ENCODE measurements at regions not wholly inside any gene's neighbourhood (a gene's known extent, or its start where the extent isn't known, plus 50 kb on each side); places are given as distances from the start of the nearest gene placed in this dataset.

GRCh38 chr3:73680391-73681095, 55.8 kb upstream of the PDZRN3 start:
- Mint-ChIP-seq H3K27me3 (ENCODE audit: low read depth) (no peaks in the 10 kb centered on the region), H3K27ac (no peak overlapping the region), H3K4me3 (no peak overlapping the region), H3K9me3 (0 out of 2 replicates have a peak, but pooled peaks cover 3% of the 10 kb centered on the region), H3K4me1 (peaks cover 39% of the 10 kb centered on the region), H3K36me3 (no peaks in the 10 kb centered on the region)
- POLR2A ChIA-PET = no interaction called here
- TF ChIP-seq FOXK1 (CRISPR knock-in tag; IDR thresholded peaks at IDR 0.05) = no peak
- TF ChIP-seq ZNF121 (CRISPR knock-in tag; IDR thresholded peaks at IDR 0.05) = no peak
- TF ChIP-seq, protein P1, sequence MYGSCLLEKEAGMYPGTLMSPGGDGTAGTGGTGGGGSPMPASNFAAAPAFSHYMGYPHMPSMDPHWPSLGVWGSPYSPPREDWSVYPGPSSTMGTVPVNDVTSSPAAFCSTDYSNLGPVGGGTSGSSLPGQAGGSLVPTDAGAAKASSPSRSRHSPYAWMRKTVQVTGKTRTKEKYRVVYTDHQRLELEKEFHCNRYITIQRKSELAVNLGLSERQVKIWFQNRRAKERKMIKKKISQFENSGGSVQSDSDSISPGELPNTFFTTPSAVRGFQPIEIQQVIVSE (CRISPR knock-in tag; IDR thresholded peaks at IDR 0.05; ENCODE audit: borderline replicate concordance) = no peak
- no peak for TF ChIP-seq ZNF671 (CRISPR knock-in tag; IDR thresholded peaks at IDR 0.05)
- TF ChIP-seq JUN (CRISPR knock-in tag; IDR thresholded peaks at IDR 0.05) = no peak
- no peak for TF ChIP-seq CBFB (CRISPR knock-in tag; IDR thresholded peaks at IDR 0.05; ENCODE audit: low read depth)
- no peak for TF ChIP-seq RELA (CRISPR knock-in tag; IDR thresholded peaks at IDR 0.05; ENCODE audit: borderline replicate concordance)
- TF ChIP-seq AR (CRISPR knock-in tag; IDR thresholded peaks at IDR 0.05) = no peak
- TF ChIP-seq NR1H2 (CRISPR knock-in tag; IDR thresholded peaks at IDR 0.05) = no peak
- TF ChIP-seq, protein P2, sequence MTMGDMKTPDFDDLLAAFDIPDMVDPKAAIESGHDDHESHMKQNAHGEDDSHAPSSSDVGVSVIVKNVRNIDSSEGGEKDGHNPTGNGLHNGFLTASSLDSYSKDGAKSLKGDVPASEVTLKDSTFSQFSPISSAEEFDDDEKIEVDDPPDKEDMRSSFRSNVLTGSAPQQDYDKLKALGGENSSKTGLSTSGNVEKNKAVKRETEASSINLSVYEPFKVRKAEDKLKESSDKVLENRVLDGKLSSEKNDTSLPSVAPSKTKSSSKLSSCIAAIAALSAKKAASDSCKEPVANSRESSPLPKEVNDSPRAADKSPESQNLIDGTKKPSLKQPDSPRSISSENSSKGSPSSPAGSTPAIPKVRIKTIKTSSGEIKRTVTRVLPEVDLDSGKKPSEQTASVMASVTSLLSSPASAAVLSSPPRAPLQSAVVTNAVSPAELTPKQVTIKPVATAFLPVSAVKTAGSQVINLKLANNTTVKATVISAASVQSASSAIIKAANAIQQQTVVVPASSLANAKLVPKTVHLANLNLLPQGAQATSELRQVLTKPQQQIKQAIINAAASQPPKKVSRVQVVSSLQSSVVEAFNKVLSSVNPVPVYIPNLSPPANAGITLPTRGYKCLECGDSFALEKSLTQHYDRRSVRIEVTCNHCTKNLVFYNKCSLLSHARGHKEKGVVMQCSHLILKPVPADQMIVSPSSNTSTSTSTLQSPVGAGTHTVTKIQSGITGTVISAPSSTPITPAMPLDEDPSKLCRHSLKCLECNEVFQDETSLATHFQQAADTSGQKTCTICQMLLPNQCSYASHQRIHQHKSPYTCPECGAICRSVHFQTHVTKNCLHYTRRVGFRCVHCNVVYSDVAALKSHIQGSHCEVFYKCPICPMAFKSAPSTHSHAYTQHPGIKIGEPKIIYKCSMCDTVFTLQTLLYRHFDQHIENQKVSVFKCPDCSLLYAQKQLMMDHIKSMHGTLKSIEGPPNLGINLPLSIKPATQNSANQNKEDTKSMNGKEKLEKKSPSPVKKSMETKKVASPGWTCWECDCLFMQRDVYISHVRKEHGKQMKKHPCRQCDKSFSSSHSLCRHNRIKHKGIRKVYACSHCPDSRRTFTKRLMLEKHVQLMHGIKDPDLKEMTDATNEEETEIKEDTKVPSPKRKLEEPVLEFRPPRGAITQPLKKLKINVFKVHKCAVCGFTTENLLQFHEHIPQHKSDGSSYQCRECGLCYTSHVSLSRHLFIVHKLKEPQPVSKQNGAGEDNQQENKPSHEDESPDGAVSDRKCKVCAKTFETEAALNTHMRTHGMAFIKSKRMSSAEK (CRISPR knock-in tag; IDR thresholded peaks at IDR 0.05; ENCODE audit: borderline replicate concordance) = no peak
- no peak for TF ChIP-seq ZNF317 (CRISPR knock-in tag; IDR thresholded peaks at IDR 0.05; ENCODE audit: borderline replicate concordance, low read depth)
- no peak for TF ChIP-seq ZNF416 (CRISPR knock-in tag; IDR thresholded peaks at IDR 0.05)
- ATAC-seq = no peak
- no peak for DNase-seq (ENCODE audit: low spot score)
- CTCF ChIA-PET = no interaction called here

GRCh38 chr3:73677336-73678024, 52.7 kb upstream of the PDZRN3 start:
- Mint-ChIP-seq H3K36me3 (no peaks in the 10 kb centered on the region), H3K27me3 (ENCODE audit: low read depth) (no peaks in the 10 kb centered on the region), H3K9me3 (0 out of 2 replicates have a peak, but pooled peaks cover 3% of the 10 kb centered on the region), H3K4me1 (peaks cover 37% of the 10 kb centered on the region), H3K27ac (no peak overlapping the region), H3K4me3 (no peak overlapping the region)
- CTCF ChIA-PET = interaction anchor here (0.6 to 0.7 kb wide), 2 partner anchors 222 to 250 kb away, joined by 4 to 5 read pairs; no protein-coding TSS in a partner anchor
- DNase-seq (ENCODE audit: low spot score) = no peak
- TF ChIP-seq ZNF219 (CRISPR knock-in tag; IDR thresholded peaks at IDR 0.05; ENCODE audit: borderline replicate concordance) = no peak
- TF ChIP-seq GABPB1 (CRISPR knock-in tag; IDR thresholded peaks at IDR 0.05) = no peak
- TF ChIP-seq STAT6 (CRISPR knock-in tag; conservative IDR thresholded peaks at IDR 0.05; ENCODE audit: low read depth) = no peak
- POLR2A ChIA-PET = no interaction called here
- ATAC-seq = no peak
